ENCODE measurements at regions not wholly inside any gene's neighbourhood (a gene's known extent, or its start where the extent isn't known, plus 50 kb on each side); places are given as distances from the start of the nearest gene placed in this dataset.

GRCh38 chr4:123591875-123592274 is 195.3 kb downstream of the SPRY1 start (continued):
- TF ChIP-seq GABPA (IDR thresholded peaks at IDR 0.05; ENCODE audit: low read depth) (no peak), RFX5 (IDR thresholded peaks at IDR 0.05; ENCODE audit: low read length) (no peak), FOXJ3 (CRISPR knock-in tag; IDR thresholded peaks at IDR 0.05) (no peak), EZH2phosphoT487 (IDR thresholded peaks at IDR 0.05; ENCODE audit: borderline replicate concordance, low read depth) (no peak)

DNA sequence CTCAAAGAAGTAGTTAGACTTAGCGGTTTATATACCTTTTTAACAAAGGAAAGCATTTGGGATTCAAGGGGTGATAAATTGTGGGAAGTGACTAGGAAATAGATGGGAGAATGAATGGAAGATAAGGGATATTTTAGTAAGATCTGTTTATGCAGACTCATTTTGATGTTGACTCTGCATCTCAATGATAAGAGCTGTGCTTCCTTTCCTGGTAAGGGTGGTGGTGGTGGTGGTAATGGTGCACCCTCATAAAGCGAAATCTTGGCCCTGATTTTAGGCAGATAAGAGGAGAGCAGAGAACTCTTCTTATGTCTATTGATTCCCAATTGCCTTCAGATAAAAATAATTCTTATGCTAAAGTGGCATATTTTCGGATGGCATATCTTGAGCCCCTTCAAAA is 197.1 kb downstream of the SPRY1 start:
- H3K36me3 ChIP-seq (replicated peaks in 1 of 2; ENCODE audit: control insufficient read depth in 1 of 2, insufficient read depth in 2 of 2, low read length in 1 of 2) = no peaks in the 10 kb centered on the region
- CTCF ChIA-PET = no interaction called here
- no peaks in the 10 kb centered on the region for H3K27me3 ChIP-seq (ENCODE audit: insufficient read depth)
- WGBS (ENCODE audit: low lambda C conversion rate) = 84% methylated on average over 3 of the region's 3 CpGs
- no peaks in the 10 kb centered on the region for H3K9me2 ChIP-seq
- POLR2A ChIA-PET = no interaction called here
- no peak overlapping the region for H3K9ac ChIP-seq
- H3F3A ChIP-seq (replicated peaks; ENCODE audit: insufficient read depth) = no peaks in the 10 kb centered on the region
- 0 out of 4 replicates have a peak, but pooled peaks cover 0 to under 1% of the 10 kb centered on the region in 2 experiments for H3K4me1 ChIP-seq (ENCODE audit: control insufficient read depth in 1 of 2, insufficient read depth in 2 of 2, low read depth in 1 of 2, low read length in 1 of 2)
- H3K79me2 ChIP-seq (ENCODE audit: insufficient read depth) = no peaks in the 10 kb centered on the region
- no peaks in the 10 kb centered on the region for H4K20me1 ChIP-seq (ENCODE audit: insufficient read depth)
- H2AFZ ChIP-seq (ENCODE audit: low read depth) = no peak overlapping the region
- no peak overlapping the region for H3K4me3 ChIP-seq (ENCODE audit: low read depth in 2 of 2, low read length in 1 of 2)
- H3K27ac ChIP-seq (ENCODE audit: low read depth in 2 of 2, low read length in 1 of 2) = no peak overlapping the region
- TF ChIP-seq GATA2 (CRISPR knock-in tag; IDR thresholded peaks at IDR 0.05) (no peak), EP300 (IDR thresholded peaks at IDR 0.05; ENCODE audit: borderline replicate concordance in 1 of 2, low read depth in 1 of 2, low read length in 1 of 2) (no peak), USF2 (IDR thresholded peaks at IDR 0.05; ENCODE audit: borderline replicate concordance, low read depth, low read length) (no peak), NRF1 (IDR thresholded peaks at IDR 0.05; ENCODE audit: low read depth, low read length) (no peak), FOXJ3 (CRISPR knock-in tag; IDR thresholded peaks at IDR 0.05) (no peak), USF1 (IDR thresholded peaks at IDR 0.05; ENCODE audit: borderline replicate concordance, low read depth) (no peak), FOSL2 (IDR thresholded peaks at IDR 0.05; ENCODE audit: borderline replicate concordance, low read depth) (no peak), SMC3 (IDR thresholded peaks at IDR 0.05; ENCODE audit: low read depth, low read length) (no peak), TCF12 (IDR thresholded peaks at IDR 0.05) (no peak), FOXM1 (IDR thresholded peaks at IDR 0.05; ENCODE audit: low read depth) (no peak), CHD2 (IDR thresholded peaks at IDR 0.05; ENCODE audit: low read length, partially characterized antibody) (no peak)
- H3K4me2 ChIP-seq = no peak overlapping the region
- no peak for DNase-seq
- no peaks in the 10 kb centered on the region for H3K9me3 ChIP-seq

DNA sequence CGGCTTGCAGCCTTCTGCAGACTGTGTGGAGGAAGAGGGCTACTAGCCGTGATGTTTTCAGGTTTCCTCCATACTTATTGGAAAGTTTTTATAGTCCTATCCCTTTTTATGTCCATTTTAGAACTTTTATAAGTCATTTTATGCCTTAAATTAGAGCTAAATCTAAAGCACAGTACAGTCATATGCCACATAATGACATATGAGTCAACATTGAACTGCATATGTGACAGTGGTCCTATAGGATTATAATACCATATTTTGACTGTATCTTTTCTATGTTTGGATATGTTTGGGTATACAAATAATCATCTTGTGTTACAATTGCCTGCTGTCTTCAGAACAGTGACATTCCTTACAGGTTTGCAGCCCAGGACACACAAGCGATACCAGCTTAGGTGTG is 200.2 kb downstream of the SPRY1 start:
- H2AFZ ChIP-seq (ENCODE audit: low read depth) = no peak overlapping the region
- peaks cover 6 to 10% of the 10 kb centered on the region in 2 experiments; a peak in 3 of 4 replicates for H3K4me1 ChIP-seq (ENCODE audit: control insufficient read depth in 1 of 2, insufficient read depth in 2 of 2, low read depth in 1 of 2, low read length in 1 of 2)
- H4K20me1 ChIP-seq (ENCODE audit: insufficient read depth) = no peaks in the 10 kb centered on the region
- ChIA-PET CTCF (no interaction called here), POLR2A (no interaction called here)
- no peaks in the 10 kb centered on the region for H3K79me2 ChIP-seq (ENCODE audit: insufficient read depth)
- no peaks in the 10 kb centered on the region for H3K27me3 ChIP-seq (ENCODE audit: insufficient read depth)
- no peak overlapping the region for H3K9ac ChIP-seq
- no peaks in the 10 kb centered on the region for H3K9me2 ChIP-seq
- no peak overlapping the region for H3K4me2 ChIP-seq
- H3K4me3 ChIP-seq (ENCODE audit: low read depth in 2 of 2, low read length in 1 of 2) = no peak overlapping the region
- H3F3A ChIP-seq (replicated peaks; ENCODE audit: insufficient read depth) = no peaks in the 10 kb centered on the region
- 96% methylated on average over 3 of the region's 3 CpGs for WGBS (ENCODE audit: low lambda C conversion rate)
- no peak for DNase-seq
- no peak overlapping the region for H3K27ac ChIP-seq (ENCODE audit: low read depth in 2 of 2, low read length in 1 of 2)
- H3K9me3 ChIP-seq = no peaks in the 10 kb centered on the region
- no peaks in the 10 kb centered on the region for H3K36me3 ChIP-seq (replicated peaks in 1 of 2; ENCODE audit: control insufficient read depth in 1 of 2, insufficient read depth in 2 of 2, low read length in 1 of 2)
- TF ChIP-seq IRF3 (IDR thresholded peaks at IDR 0.05; ENCODE audit: low read depth, low read length) (no peak), TEAD4 (IDR thresholded peaks at IDR 0.05; ENCODE audit: borderline replicate concordance, insufficient read depth) (no peak), POLR2AphosphoS5 (IDR thresholded peaks at IDR 0.05; ENCODE audit: low read depth, low read length) (no peak), FOSL2 (IDR thresholded peaks at IDR 0.05; ENCODE audit: borderline replicate concordance, low read depth) (no peak), JUND (IDR thresholded peaks at IDR 0.05) (no peak), ZBTB33 (IDR thresholded peaks at IDR 0.05; ENCODE audit: borderline replicate concordance, low read depth) (no peak), FOXJ3 (CRISPR knock-in tag; IDR thresholded peaks at IDR 0.05) (no peak), GABPA (IDR thresholded peaks at IDR 0.05; ENCODE audit: low read depth) (no peak), EZH2phosphoT487 (IDR thresholded peaks at IDR 0.05; ENCODE audit: borderline replicate concordance, low read depth) (no peak), USF1 (IDR thresholded peaks at IDR 0.05; ENCODE audit: borderline replicate concordance, low read depth) (no peak), FOXM1 (IDR thresholded peaks at IDR 0.05; ENCODE audit: low read depth) (no peak)

All from SK-N-SH (cell line).